ENCODE measurements at regions not wholly inside any gene's neighbourhood (a gene's known extent, or its start where the extent isn't known, plus 50 kb on each side); places are given as distances from the start of the nearest gene placed in this dataset.

DNA sequence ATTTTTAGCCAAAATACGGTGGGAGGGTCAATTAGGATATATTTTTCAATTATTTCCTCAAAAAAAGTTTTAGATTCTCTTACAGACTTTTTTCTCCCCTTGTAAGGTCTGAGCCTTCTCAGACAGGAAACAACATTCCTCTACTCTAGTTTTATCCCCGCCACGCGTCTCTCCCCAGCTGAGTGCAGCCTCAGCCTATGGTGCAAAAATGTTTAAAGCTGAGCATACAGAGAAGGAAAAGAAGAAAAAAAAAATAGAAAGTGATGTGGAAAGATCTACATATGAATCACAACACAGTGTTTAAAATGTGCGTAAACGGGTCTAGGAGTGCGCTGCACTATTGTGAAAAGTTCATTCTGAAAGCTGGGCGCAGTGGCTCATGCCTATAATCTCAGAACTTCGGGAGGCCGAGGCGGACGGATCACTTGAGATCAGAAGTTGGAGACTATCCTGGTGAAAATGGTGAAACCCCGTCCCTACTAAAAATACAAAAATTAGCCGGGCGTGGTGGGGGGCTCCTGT lies 159.0 kb downstream of the TRIM27 start:
- H3K27ac Mint-ChIP-seq = no peak overlapping the region
- DNase-seq = no peak
- H3K27me3 Mint-ChIP-seq = peaks cover 87% of the 10 kb centered on the region
- H3K9me3 Mint-ChIP-seq = peaks cover 8% of the 10 kb centered on the region
- H3K4me1 Mint-ChIP-seq (ENCODE audit: low read depth) = no peaks in the 10 kb centered on the region
- no peak overlapping the region for H3K4me3 Mint-ChIP-seq
- no peaks in the 10 kb centered on the region for H3K36me3 Mint-ChIP-seq (ENCODE audit: low read depth)

DNA sequence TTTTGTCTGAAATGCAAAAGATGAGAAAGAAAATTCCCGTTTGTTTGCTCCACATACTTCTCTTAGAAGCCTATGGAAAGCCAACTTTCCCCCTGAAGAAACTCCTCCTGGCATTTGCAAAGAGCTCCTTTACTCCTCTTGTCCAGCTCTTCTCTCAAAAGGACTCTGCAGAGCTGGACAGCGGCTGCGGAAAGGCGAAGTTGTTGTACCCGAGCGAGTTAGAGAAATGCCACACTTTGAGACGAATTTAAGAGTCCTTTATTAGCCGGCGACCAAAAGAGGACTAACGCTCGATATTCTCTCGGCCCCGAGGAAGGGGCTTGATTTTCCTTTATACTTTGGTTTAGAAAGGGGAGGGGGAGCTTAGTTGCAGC lies 157.8 kb downstream of the TRIM27 start:
- Mint-ChIP-seq H3K4me3 (no peak overlapping the region), H3K27ac (no peak overlapping the region), H3K9me3 (peaks cover 9% of the 10 kb centered on the region), H3K27me3 (peaks cover 91% of the 10 kb centered on the region), H3K36me3 (ENCODE audit: low read depth) (no peaks in the 10 kb centered on the region), H3K4me1 (ENCODE audit: low read depth) (no peaks in the 10 kb centered on the region)
- DNase-seq = no peak

DNA sequence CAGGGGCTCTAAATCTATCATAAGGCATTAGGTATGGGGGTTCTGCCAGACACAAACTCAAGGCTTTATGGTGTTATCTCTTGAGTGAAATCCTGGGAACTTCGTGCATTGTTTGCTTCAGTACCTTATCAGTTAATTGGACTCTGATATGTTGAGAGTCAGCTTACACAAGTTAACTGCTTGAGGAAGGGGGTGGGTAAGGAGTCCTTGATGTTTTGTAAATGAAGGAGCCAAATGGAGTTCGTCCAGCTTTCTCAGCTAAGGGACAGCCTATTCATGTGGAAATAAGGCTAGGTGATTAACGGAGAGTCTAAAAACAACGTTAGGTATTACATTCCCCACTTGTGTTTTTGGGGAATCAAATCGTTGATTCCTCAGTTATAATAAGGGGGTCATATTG lies 157.4 kb downstream of the TRIM27 start:
- H3K9me3 Mint-ChIP-seq = peaks cover 9% of the 10 kb centered on the region
- H3K36me3 Mint-ChIP-seq (ENCODE audit: low read depth) = no peaks in the 10 kb centered on the region
- peaks cover 95% of the 10 kb centered on the region for H3K27me3 Mint-ChIP-seq
- no peak overlapping the region for H3K27ac Mint-ChIP-seq
- H3K4me1 Mint-ChIP-seq (ENCODE audit: low read depth) = no peaks in the 10 kb centered on the region
- DNase-seq = no peak
- H3K4me3 Mint-ChIP-seq = no peak overlapping the region

DNA sequence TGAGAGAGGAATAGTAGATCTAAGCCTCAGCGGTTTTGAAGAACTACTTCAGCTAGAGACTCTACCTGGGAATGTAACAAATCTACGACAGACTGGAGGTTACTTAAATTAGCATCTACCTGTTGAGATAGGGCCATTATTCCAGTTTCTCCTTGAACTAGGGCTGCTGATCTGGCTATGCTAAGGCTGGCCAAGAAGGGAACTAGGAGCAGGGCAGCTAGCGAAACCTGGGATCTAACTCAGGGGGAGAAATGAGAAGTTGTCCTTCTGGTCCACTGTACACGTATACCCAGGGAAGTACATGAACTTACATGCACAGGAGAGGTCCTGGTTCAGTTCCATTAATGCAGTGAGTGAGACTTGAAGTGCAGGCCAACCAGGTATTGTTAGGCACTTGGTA lies 156.7 kb downstream of the TRIM27 start:
- Mint-ChIP-seq H3K27ac (no peak overlapping the region), H3K4me1 (ENCODE audit: low read depth) (no peaks in the 10 kb centered on the region), H3K36me3 (ENCODE audit: low read depth) (no peaks in the 10 kb centered on the region), H3K9me3 (peaks cover 9% of the 10 kb centered on the region), H3K27me3 (peaks cover 96% of the 10 kb centered on the region), H3K4me3 (no peak overlapping the region)
- DNase-seq = no peak

DNA sequence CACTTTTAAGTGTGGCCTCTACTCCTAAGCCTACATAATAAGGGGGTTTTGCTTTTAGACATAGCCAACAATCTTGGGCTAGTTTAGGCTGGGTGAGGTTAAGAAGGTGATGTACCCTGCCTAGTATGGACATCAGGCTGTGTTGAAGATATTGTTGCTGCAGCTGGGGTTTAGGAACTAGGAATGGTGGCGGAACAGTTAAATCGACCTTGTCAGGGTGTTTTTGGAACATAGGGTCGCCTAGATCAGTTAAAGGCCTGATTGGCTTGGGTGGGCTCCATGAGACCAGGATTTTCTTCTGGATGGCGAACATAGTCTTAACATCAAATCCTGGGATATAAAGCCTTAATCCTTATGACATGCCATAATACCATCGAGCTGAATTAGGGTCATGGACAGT lies 156.1 kb downstream of the TRIM27 start:
- no peak for DNase-seq
- H3K27me3 Mint-ChIP-seq = peaks cover 98% of the 10 kb centered on the region
- H3K4me1 Mint-ChIP-seq (ENCODE audit: low read depth) = peaks cover 4% of the 10 kb centered on the region
- no peaks in the 10 kb centered on the region for H3K36me3 Mint-ChIP-seq (ENCODE audit: low read depth)
- no peak overlapping the region for H3K27ac Mint-ChIP-seq
- peaks cover 9% of the 10 kb centered on the region for H3K9me3 Mint-ChIP-seq
- H3K4me3 Mint-ChIP-seq = no peak overlapping the region

DNA sequence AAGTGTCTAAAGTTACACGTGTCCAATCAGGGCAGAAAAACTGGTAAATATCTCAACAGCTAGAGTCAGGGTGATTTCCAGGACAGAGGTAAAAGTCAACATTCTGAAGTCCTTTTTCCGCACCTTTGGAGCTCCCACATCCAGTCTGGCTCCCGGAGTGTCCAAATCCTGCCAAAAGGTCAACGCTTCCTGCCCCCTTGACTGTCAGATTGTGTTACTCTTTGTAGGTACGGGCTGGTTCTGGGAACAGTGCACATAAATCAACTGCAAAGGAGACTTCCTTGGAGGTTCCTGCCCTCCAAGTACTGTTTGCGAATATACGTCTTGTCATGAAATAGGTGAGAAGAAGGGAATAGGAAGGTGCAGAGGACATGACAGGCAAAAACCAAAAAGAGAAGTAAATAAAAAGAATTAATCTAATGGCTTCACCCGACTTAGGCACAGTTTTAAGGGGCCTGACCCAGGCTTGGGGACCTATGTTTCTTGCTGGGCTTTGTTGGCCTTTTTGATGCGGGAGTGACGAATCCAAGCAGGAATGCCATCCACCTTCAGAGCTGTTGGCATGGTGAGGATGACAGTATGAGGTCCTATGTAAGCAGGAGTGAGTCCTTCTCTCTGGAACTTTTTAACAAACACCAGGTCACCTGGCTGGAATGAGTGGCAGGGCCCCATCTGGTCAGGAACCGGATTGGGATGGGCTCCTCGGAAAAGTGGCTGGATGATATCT lies 155.4 kb downstream of the TRIM27 start:
- H3K27me3 Mint-ChIP-seq = peaks cover 98% of the 10 kb centered on the region
- no peaks in the 10 kb centered on the region for H3K36me3 Mint-ChIP-seq (ENCODE audit: low read depth)
- peaks cover 9% of the 10 kb centered on the region for H3K4me1 Mint-ChIP-seq (ENCODE audit: low read depth)
- H3K9me3 Mint-ChIP-seq = peaks cover 9% of the 10 kb centered on the region
- no peak overlapping the region for H3K27ac Mint-ChIP-seq
- no peak for DNase-seq
- no peak overlapping the region for H3K4me3 Mint-ChIP-seq

DNA sequence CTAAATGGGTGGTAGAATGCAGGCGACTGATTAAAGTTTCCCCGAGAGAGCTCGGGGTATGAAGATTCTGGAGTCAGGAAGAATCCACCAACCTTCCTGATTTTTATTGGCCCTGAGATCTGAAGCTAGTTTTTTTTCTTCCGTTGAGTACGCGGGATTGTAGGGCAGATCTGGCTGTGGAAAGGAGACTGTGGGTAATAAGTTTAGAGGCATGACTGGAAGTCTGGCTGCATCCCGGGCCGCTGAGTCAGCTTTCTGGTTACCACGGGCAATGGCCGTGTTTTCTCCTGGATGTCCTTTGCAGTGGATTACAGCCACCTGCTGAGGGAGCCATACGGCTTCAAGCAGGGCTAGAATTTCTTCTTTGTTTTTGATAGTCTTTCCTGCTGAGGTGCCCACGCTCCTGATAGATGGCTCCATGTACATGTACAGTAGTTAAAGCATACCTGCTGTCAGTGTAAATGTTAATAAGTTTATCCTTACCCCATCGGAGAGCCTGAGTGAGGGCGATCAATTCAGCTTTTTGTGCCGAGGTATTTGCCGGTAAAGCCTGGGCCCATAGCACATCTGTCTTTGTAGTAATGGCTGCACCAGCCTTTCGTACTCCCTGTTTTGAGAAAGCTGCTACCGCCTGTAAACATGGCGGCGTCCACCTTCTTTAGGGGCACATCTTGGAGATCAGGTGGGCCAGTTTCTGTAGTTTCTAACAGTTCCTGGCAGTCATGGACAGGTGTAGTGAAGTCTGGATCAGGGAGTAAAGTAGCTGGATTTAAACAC lies 154.0 kb downstream of the TRIM27 start:
- Mint-ChIP-seq H3K9me3 (peaks cover 16% of the 10 kb centered on the region), H3K27ac (no peak overlapping the region), H3K36me3 (ENCODE audit: low read depth) (no peaks in the 10 kb centered on the region), H3K4me1 (ENCODE audit: low read depth) (peaks cover 9% of the 10 kb centered on the region), H3K4me3 (no peak overlapping the region), H3K27me3 (peaks cover 100% of the 10 kb centered on the region)
- no peak for DNase-seq

DNA sequence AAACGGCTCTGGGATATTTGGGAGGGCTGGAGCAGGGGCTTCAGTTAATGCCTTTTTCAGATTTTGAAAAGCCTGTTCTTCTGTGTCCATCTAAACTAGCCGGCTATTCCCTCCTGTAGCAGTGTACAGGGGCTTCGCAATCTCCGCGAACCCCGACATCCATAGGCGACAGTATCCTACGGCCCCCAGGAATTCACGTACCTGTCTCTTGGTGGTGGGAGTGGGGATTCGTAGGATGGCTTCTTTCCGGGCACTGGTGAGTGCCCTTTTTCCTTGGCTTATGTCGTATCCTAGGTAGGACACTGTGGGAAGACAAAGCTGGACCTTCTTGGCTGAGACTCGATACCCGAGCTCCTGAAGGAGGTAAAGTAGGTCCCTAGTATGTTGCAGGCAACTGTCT lies 153.1 kb downstream of the TRIM27 start:
- Mint-ChIP-seq H3K9me3 (peaks cover 16% of the 10 kb centered on the region), H3K27ac (no peak overlapping the region), H3K4me1 (ENCODE audit: low read depth) (peaks cover 11% of the 10 kb centered on the region), H3K4me3 (no peak overlapping the region), H3K27me3 (peaks cover 100% of the 10 kb centered on the region), H3K36me3 (ENCODE audit: low read depth) (no peaks in the 10 kb centered on the region)
- DNase-seq = no peak

DNA sequence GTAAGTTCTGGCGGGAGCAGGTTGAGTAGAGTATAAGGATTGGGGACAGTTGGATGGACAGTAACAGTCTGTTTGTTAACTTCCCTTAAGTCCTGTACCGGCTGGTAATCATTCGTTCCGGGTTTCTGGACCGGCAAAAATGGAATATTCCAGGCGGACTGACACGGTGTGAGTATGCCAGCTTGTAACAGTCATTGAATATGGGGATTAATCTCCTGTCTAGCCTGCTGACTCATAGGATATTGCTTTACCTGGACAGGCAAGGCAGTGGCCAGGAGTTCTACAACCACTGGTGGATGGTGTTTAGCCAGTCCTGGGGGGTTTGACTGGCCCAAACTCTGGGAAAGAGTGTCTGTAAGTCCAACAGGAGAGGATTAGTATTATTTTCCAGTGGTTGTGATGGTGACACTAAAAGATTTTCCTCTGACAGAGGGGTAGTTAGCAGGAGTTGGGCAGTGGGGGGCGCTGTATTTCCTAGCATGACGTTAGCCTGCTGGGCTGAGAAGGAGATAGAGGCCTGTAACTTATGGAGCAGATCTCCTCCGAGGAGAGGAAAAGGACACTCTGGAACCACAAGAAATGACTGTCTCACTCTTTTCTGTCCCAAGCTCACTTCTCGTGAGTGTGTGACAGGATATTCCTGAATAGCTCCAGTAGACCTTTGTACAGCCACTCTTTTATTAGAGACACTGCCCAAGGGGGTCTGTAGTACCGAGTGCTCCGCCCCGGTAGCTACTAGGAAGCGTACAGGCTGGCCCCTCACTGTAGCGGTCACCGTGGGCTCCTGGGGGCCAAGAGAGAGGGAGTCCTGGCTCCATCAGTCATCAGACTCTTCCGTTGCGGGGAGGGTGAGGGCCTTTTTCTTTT lies 152.2 kb downstream of the TRIM27 start:
- peaks cover 100% of the 10 kb centered on the region for H3K27me3 Mint-ChIP-seq
- H3K4me3 Mint-ChIP-seq = no peak overlapping the region
- H3K4me1 Mint-ChIP-seq (ENCODE audit: low read depth) = peaks cover 11% of the 10 kb centered on the region
- no peak for DNase-seq
- no peak overlapping the region for H3K27ac Mint-ChIP-seq
- no peaks in the 10 kb centered on the region for H3K36me3 Mint-ChIP-seq (ENCODE audit: low read depth)
- peaks cover 19% of the 10 kb centered on the region for H3K9me3 Mint-ChIP-seq

DNA sequence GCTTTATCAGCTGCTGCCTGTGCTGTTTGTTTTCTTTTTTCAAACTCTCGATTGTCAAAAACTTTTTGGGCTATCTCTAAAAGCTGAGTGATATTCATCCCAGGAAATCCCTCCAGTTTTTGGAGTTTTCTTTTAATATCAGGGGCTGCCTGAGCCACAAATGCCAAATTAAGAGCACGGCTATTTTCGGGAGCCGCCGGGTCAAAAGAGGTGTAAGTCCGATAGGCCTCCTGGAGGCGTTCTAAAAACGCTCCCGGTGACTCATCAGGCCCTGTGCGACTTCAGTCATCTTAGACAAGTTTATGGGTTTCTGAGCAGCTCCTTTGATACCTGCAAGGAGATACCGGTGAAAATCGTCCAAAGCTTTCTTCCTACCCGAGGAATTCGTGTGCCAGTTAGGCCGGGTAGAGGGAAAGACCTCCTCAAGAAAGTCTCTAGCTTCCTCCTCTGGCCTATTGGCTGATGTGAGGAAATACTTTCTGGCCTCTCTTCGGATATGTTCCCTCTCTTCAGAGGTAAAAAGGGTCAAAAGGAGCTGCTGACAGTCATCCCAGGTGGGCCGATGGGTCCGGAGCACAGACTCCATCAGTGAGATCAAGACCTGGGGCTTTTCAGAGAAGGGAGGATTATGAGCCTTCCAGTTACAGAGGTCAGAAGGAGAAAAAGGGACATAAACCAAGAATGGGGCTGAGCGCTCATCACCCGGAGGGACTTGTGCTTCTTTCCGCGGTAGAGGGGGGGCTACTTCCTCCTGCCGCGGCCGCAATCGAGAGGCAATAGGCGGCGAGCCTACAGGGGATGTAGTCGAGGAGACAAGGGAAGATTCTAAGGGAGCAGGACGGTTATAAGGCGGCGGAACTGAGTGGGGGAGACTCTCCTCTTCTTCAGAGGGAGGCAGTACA lies 151.1 kb downstream of the TRIM27 start:
- Mint-ChIP-seq H3K9me3 (peaks cover 19% of the 10 kb centered on the region), H3K4me3 (no peak overlapping the region), H3K36me3 (ENCODE audit: low read depth) (no peaks in the 10 kb centered on the region), H3K4me1 (ENCODE audit: low read depth) (peaks cover 11% of the 10 kb centered on the region), H3K27ac (no peak overlapping the region), H3K27me3 (peaks cover 98% of the 10 kb centered on the region)
- no peak for DNase-seq

DNA sequence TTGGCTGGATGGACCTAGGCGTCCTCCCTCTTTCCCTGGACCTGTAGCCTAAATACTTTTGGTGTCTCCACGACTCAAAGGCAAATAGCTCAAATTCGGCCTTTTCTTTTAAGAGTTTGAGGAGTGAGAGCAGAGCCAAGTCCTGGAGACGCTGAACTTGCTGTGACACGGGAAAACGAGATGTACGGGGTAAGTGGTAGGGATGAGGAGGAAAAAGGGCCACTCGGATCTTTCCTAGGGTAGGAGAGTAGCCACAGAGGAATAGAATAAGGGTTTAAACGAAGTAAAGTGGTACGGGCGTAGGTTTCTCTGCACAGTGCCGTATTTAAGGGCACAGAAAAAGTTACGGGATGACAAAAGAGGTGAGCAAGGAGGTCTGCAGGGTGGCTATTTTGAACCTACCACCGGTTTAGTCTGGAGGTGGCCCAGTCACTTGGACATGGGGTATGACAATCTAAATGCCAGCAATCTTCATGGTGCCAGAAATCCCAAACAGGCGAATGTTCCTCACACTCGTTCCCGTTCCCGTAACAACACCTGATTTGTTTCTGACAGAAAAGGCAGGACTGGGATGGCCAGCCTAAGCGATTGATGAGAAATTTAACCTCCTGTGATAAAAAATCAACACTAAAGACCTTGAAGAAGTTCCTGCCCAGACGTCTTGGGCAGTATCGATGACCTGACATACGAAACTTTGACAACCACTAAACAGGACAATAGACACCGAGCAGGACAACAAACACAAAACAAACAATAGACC lies 149.3 kb downstream of the TRIM27 start:
- H3K27me3 Mint-ChIP-seq = peaks cover 97% of the 10 kb centered on the region
- H3K4me1 Mint-ChIP-seq (ENCODE audit: low read depth) = peaks cover 11% of the 10 kb centered on the region
- H3K27ac Mint-ChIP-seq = no peak overlapping the region
- H3K9me3 Mint-ChIP-seq = peaks cover 25% of the 10 kb centered on the region
- DNase-seq = no peak
- no peak overlapping the region for H3K4me3 Mint-ChIP-seq
- no peaks in the 10 kb centered on the region for H3K36me3 Mint-ChIP-seq (ENCODE audit: low read depth)

DNA sequence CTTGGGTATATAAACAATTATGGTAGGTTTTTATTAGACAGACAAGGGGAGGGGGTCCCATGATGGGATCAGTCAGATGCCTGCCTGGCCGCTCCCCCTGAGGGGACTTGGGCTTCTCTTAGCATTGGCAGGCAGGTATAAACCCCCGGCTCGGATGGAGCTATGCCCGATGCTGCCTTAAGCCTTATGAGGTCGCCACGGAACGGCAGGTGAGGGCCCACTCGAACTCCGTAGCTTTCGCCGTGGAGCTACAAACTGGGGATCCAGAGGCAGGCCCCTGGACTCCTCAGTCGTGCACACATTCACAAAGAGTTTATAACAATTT lies 148.8 kb downstream of the TRIM27 start:
- Mint-ChIP-seq H3K4me3 (no peak overlapping the region), H3K9me3 (peaks cover 25% of the 10 kb centered on the region), H3K36me3 (ENCODE audit: low read depth) (no peaks in the 10 kb centered on the region), H3K27me3 (peaks cover 97% of the 10 kb centered on the region), H3K4me1 (ENCODE audit: low read depth) (peaks cover 11% of the 10 kb centered on the region), H3K27ac (peak overlapping the region; percentile 59)
- DNase-seq = no peak

DNA sequence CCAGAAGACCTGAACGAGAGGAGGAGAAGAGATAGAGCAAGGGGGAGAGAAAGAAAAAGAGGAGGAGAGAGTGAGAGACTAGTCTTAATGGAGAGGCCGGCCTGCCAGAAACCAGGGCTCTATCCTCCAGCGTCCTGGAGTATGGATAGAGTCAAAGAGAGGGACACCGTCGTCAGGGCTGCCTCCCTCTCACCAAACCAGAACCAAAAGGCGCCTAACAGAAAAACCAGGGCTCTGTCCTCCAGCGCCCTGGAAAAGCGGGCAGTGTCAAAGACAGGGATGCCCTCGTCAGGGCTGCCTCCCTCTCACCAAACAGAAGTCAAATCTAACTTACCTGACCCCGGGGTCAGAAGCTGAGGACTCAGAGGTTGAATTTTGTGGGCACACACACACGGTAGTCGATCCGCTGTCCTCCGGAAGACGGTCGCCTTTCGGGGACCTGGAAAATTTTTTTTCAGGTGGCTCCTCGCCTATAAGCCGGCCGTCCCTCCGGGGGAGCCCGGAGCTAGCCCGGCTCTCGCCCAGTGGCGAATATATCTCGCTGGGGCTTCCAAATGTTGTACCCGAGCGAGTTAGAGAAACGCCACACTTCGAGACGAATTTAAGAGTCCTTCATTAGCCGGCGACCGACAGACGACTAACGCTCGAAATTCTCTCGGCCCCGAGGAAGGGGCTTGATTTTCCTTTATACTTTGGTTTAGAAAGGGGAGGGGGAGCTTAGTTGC lies 148.2 kb downstream of the TRIM27 start:
- peak overlapping the region; percentile 59 for H3K27ac Mint-ChIP-seq
- H3K27me3 Mint-ChIP-seq = peaks cover 97% of the 10 kb centered on the region
- peaks cover 26% of the 10 kb centered on the region for H3K9me3 Mint-ChIP-seq
- DNase-seq = no peak
- no peak overlapping the region for H3K4me3 Mint-ChIP-seq
- peaks cover 11% of the 10 kb centered on the region for H3K4me1 Mint-ChIP-seq (ENCODE audit: low read depth)
- no peaks in the 10 kb centered on the region for H3K36me3 Mint-ChIP-seq (ENCODE audit: low read depth)

All from activated T-cell treated with anti-CD3 and anti-CD28 coated beads, Interleukin-2, amount 50 U/mL, for 24 hours (primary cell).